HG03432 (cell line): ENCODE measurements at regions not wholly inside any gene's neighbourhood (a gene's known extent, or its start where the extent isn't known, plus 50 kb on each side); places are given as distances from the start of the nearest gene placed in this dataset.

Source experiments
- ATAC-seq: cut with Tn5 transposase; IDR thresholded peaks from one replicate; pipeline ENCODE4 v1.9.1; 2021; ENCODE audit warnings: mild to moderate bottlenecking, moderate library complexity; ENCODE audit not compliant: unreplicated experiment

DNA sequence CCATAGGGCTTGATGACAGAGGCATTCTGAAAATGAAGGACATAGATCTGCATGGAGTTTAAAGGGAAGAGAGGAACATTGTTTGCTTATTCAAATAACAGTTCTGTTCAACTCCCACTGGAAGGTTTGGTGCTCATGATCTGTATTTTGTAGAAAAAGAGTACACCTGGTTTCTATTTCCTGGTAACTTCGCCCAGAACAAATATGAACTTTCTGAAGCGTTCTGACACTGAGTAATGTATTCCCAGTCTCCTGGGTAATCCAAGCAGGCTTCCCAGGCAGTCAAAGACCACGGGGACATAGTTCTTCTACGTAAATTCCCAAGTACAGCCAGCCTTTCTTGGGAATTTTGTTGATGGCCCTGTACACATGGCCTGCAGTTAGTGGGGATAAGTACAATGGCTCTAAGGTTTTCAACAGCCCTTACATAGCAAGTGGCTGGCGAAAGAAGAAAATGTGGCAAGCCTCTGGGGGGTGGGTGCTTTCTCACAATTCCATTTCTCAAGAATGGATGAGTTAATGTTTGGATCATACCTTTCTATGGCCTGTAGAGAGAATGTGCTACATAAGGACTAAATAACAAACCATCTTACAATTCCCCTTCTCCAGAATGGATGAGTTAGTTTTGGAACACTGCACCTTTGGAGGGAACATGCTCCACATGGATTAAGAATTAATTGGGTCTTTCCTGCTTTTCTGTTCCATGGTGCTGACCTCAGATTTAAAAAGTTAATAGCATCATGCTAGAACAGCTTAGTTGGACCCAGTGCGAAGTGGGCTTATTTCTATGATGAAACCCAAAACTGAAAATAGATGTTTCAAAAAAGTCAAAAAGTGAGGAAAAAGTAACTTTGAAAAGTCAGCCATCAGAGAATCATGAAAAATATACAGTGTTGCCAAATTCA lies 52.7 kb downstream of the COL6A6 start:
- no peak for ATAC-seq

- ATAC-seq = no peak
Measured at GRCh38 chr3:130572769-130573168, 55.8 kb downstream of the COL6A6 start.

DNA sequence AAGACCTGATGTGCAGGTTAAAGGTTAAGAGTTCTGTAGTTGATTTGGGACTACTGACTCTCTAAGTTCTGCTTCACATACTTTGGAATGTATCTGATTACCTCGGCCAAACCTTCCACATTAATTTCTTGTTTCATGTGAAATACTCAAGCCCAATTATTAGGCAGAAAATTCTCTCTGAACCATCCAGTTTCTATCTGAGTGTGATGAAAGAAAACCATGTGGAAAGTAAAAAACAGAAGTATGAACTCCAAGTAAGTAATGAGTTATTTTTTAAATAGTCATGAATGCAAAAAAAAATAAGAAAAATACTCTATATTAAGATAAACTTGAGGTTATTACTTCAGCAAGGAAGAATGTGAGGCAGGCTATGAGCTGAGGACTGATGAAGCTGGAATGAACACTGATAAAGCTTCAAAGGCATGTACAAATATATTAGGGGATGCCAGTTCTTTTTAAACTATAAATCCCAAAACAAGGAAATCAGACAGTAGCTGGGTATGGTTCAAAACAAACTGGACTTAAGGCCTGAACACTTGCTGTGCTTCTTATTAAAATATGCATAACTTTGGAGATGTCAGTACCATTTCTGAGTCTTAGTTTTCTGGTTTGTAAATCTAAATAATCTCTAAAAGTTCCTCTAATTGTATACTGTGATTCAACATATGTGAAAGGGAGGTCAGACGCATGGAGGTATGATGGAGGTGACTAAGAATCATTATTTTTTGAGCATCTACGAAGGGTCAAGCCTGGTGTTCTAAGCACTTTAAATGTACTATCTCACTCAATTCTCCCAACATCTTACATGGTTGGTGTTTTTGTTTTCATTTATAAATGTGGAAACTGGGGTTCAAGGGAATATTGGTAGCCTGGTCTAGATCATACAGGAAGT lies 59.6 kb downstream of the COL6A6 start:
- ATAC-seq = no peak

DNA sequence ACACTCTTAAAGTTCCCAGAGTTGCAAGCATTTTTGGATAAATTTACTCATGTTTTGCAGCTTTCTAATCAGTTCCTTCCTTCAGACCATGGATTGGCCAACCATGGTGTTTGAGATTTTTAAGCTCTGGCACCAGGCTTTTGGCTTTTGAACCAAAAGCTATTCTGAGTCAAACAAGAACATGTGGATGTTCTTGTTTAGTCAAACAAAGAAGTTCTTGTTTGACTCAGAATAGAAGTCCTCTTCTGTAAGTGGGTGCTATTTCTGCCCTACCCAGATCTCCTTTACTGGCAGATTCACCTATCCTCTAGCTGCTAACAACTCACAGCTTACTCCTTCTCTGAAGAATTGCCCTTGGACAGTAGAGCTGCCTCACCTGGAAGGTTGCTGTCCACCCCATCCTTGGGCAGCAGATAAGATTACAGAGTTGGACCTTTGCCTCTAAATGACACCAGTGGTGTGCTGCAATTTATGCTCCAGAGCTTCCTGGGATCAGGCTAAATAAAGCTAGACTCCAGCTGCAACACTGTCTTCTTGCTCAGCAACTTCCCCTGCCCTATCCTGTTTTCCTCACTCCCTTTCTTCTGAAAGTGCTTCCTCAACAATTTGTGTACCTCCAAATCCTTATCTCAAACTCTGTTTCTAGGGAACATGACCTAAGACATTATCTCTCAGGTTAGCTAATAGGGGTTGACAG lies 65.6 kb downstream of the COL6A6 start:
- peak; percentile 93 for ATAC-seq

DNA sequence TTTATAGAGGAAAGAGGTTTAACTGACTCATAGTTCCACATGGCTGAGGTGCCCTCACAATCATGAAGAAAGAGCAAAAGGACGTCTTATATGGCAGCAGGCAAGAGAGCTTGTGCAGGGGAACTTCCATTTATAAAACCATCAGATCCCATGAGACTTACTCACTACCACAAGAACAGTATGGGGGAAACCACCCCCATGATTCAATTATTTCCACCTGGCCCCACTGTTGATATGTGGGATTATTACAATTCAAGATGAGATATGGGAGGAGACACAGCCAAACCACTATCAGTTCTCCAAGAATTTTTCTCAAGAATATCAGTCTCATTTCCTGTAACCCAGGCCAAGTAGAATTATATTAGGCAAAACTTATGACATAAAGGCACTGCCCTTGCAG lies 77.8 kb downstream of the COL6A6 start:
- ATAC-seq = peak; percentile 55

- ATAC-seq = no peak
Measured at GRCh38 chr3:130596484-130596883, 79.5 kb downstream of the COL6A6 start.

GRCh38 chr3:130601442-130601971 lies 84.5 kb downstream of the COL6A6 start:
- no peak for ATAC-seq

DNA sequence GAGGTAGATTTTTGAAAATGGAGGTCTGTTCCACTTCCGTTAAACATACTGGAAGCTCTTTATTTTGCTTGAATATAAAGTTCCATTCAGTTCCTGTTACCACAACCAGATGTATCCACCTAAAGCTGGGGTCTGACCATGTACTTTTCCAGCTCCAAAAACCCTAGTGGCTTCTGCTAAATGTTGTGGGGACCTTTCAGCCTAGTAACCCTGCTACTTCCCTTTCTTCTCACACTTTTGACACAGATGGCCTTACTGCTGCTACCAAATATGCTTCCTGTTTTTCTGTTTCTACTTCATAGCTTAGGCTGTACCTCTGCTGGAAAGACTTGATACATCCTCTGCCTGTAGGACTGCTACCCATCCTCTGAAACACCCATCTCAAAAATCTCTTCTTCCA lies 87.8 kb downstream of the COL6A6 start:
- ATAC-seq = no peak

- ATAC-seq = no peak
Measured at GRCh38 chr3:130606336-130606735, 89.4 kb downstream of the COL6A6 start.

DNA sequence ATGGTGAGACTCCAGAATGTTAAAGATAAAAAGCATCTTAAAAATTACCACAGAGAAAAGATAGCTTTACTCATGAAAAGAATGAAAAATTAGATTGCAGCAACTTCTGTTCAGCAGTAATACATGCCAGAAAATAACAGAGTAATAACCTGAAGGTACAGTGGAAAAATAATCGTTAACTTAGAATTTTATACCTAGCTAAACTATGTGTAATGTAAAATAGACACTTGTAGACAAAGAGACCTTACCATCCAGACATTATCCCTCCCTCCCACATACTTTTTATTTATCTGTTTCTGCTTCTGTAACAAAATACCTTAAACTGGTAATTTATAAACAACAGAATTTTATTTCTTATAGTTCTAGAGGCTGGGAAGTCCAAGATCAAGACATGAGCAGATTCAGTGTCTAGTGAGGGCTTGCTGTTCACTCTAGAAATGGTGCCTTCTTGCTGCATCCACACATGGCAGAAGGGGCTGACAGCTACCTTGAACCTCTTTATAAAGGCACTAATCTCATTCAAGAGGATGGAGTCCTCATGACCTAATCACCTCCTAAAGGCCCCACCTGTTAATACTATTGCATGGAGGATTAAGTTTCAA lies 90.7 kb downstream of the COL6A6 start:
- ATAC-seq = no peak

DNA sequence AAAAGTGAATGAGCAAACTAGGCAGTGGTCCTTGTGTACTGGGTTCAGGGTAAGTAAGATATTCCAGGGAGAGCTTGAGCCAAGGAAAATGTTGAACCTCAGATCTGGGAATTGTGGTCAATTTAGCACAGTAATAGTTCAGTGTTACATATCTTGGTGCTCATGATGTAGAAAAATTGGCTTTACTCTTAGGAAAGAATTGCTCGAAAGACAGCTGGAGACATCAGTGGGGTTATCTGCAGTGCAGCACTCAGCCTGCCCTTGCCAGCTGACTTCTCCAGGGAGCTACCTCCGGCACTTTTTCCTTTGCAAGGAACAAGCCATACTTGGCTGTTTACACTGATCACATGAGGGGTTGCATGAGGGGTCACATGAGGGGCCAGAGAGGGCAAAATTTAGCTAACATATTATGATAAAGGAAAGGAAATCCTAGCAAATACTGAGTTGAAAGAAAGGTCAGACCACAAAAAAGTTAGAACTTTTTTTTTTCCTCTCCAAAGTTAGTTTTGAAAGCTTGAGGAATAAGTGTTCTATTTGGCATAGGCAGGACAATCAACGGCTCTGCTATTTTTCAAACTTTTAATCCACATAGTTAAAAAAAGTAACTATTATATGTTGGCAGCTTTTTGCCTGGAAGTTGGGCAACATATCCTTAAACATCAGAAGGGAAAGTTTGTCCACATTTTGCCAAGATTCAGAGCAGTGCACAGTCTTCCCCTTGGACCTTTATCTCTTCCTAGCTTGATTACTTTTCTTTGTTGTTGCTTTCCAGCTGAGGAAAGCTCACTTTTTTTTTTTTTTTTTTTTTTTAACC lies 92.4 kb downstream of the COL6A6 start:
- no peak for ATAC-seq

- ATAC-seq = no peak
Measured at GRCh38 chr3:130619196-130619595, 102.2 kb downstream of the COL6A6 start.

DNA sequence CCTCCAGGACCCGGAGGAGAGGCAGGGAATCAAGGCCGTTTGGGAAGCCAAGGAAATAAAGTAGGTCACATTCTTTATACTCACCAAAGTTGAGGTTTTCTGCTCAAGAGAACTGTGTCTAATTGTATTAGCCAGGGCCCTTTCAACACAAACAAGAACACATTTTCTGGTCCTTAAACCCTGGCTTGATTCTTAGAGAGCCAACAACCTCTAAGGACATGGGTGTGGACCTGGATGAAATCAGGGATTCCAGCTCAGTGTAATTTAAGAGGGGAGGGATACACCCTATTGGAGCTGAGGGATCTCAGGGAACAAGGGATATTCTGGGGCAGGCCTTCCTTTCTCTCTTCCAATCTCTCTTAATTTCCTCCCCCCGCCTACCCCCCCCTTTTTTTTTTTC lies 104.8 kb downstream of the COL6A6 start:
- ATAC-seq = no peak

- no peak for ATAC-seq
Measured at GRCh38 chr3:130626049-130626448, 109.1 kb downstream of the COL6A6 start.

GRCh38 chr3:130627143-130627855 lies 110.3 kb downstream of the COL6A6 start:
- no peak for ATAC-seq

- no peak for ATAC-seq
Measured at GRCh38 chr3:130627882-130628281, 110.9 kb downstream of the COL6A6 start.
